ENCODE measurements at regions not wholly inside any gene's neighbourhood (a gene's known extent, or its start where the extent isn't known, plus 50 kb on each side); places are given as distances from the start of the nearest gene placed in this dataset.
"Not testable (repeated sequence)": the region's sequence is repeated elsewhere in the genome, so short reads cannot be mapped to it uniquely, and the experiment has no call there.

- H3K4me3 Mint-ChIP-seq (ENCODE audit: unreplicated experiment), result no peak overlapping the region
- no peak for TF ChIP-seq CTCF (IDR thresholded peaks at IDR 0.05; ENCODE audit: partially characterized antibody, unreplicated experiment)
- no peaks in the 10 kb centered on the region for H3K9me3 Mint-ChIP-seq (ENCODE audit: unreplicated experiment)
- DNase-seq, result no peak
- H3K27ac Mint-ChIP-seq (ENCODE audit: unreplicated experiment), result no peak overlapping the region
- H3K36me3 Mint-ChIP-seq (ENCODE audit: unreplicated experiment), result no peaks in the 10 kb centered on the region
- H3K27me3 Mint-ChIP-seq (ENCODE audit: unreplicated experiment), result no peaks in the 10 kb centered on the region
- H3K4me1 Mint-ChIP-seq (ENCODE audit: low read depth, unreplicated experiment), result peaks cover 2% of the 10 kb centered on the region
Measured at GRCh38 chr13:44668688-44669087, 92.6 kb upstream of the TSC22D1 start.

- no peak overlapping the region for H3K27ac Mint-ChIP-seq (ENCODE audit: unreplicated experiment)
- TF ChIP-seq CTCF (IDR thresholded peaks at IDR 0.05; ENCODE audit: partially characterized antibody, unreplicated experiment), result no peak
- H3K4me3 Mint-ChIP-seq (ENCODE audit: unreplicated experiment), result no peak overlapping the region
- no peaks in the 10 kb centered on the region for H3K36me3 Mint-ChIP-seq (ENCODE audit: unreplicated experiment)
- H3K27me3 Mint-ChIP-seq (ENCODE audit: unreplicated experiment), result no peaks in the 10 kb centered on the region
- no peak for DNase-seq
- H3K4me1 Mint-ChIP-seq (ENCODE audit: low read depth, unreplicated experiment), result peaks cover 2% of the 10 kb centered on the region
- H3K9me3 Mint-ChIP-seq (ENCODE audit: unreplicated experiment), result no peaks in the 10 kb centered on the region
Measured at GRCh38 chr13:44667943-44668342, 91.8 kb upstream of the TSC22D1 start.

- H3K4me3 Mint-ChIP-seq (ENCODE audit: unreplicated experiment), result not testable (repeated sequence)
Measured at GRCh38 chr13:44666538-44666937, 90.4 kb upstream of the TSC22D1 start.

GRCh38 chr13:44664308-44664707 is 88.2 kb upstream of the TSC22D1 start:
- no peaks in the 10 kb centered on the region for H3K36me3 Mint-ChIP-seq (ENCODE audit: unreplicated experiment)
- peaks cover 2% of the 10 kb centered on the region for H3K4me1 Mint-ChIP-seq (ENCODE audit: low read depth, unreplicated experiment)
- no peak for TF ChIP-seq CTCF (IDR thresholded peaks at IDR 0.05; ENCODE audit: partially characterized antibody, unreplicated experiment)
- H3K4me3 Mint-ChIP-seq (ENCODE audit: unreplicated experiment), result no peak overlapping the region
- peak overlapping the region; percentile 15 for H3K27ac Mint-ChIP-seq (ENCODE audit: unreplicated experiment)
- DNase-seq, result no peak
- H3K27me3 Mint-ChIP-seq (ENCODE audit: unreplicated experiment), result peaks cover 2% of the 10 kb centered on the region
- no peaks in the 10 kb centered on the region for H3K9me3 Mint-ChIP-seq (ENCODE audit: unreplicated experiment)

More at GRCh38 chr13:44666538-44666937, 90.4 kb upstream of the TSC22D1 start:
- H3K27me3 Mint-ChIP-seq (ENCODE audit: unreplicated experiment); DNase-seq; H3K4me1 Mint-ChIP-seq (ENCODE audit: low read depth, unreplicated experiment); H3K36me3 Mint-ChIP-seq (ENCODE audit: unreplicated experiment); H3K27ac Mint-ChIP-seq (ENCODE audit: unreplicated experiment); H3K9me3 Mint-ChIP-seq (ENCODE audit: unreplicated experiment): not testable (repeated sequence)

GRCh38 chr13:44662515-44662914 is 86.4 kb upstream of the TSC22D1 start:
- H3K27me3 Mint-ChIP-seq (ENCODE audit: unreplicated experiment), result peaks cover 2% of the 10 kb centered on the region
- H3K36me3 Mint-ChIP-seq (ENCODE audit: unreplicated experiment), result no peaks in the 10 kb centered on the region
- DNase-seq, result no peak
- H3K27ac Mint-ChIP-seq (ENCODE audit: unreplicated experiment), result no peak overlapping the region
- peaks cover 2% of the 10 kb centered on the region for H3K4me1 Mint-ChIP-seq (ENCODE audit: low read depth, unreplicated experiment)
- H3K9me3 Mint-ChIP-seq (ENCODE audit: unreplicated experiment), result no peaks in the 10 kb centered on the region
- no peak overlapping the region for H3K4me3 Mint-ChIP-seq (ENCODE audit: unreplicated experiment)
- no peak for TF ChIP-seq CTCF (IDR thresholded peaks at IDR 0.05; ENCODE audit: partially characterized antibody, unreplicated experiment)

- H3K36me3 Mint-ChIP-seq (ENCODE audit: unreplicated experiment), result no peaks in the 10 kb centered on the region
- DNase-seq, result no peak
- peaks cover 2% of the 10 kb centered on the region for H3K27me3 Mint-ChIP-seq (ENCODE audit: unreplicated experiment)
- no peak overlapping the region for H3K4me3 Mint-ChIP-seq (ENCODE audit: unreplicated experiment)
- H3K27ac Mint-ChIP-seq (ENCODE audit: unreplicated experiment), result no peak overlapping the region
- TF ChIP-seq CTCF (IDR thresholded peaks at IDR 0.05; ENCODE audit: partially characterized antibody, unreplicated experiment), result no peak
- H3K4me1 Mint-ChIP-seq (ENCODE audit: low read depth, unreplicated experiment), result peaks cover 2% of the 10 kb centered on the region
- H3K9me3 Mint-ChIP-seq (ENCODE audit: unreplicated experiment), result no peaks in the 10 kb centered on the region
Measured at GRCh38 chr13:44661936-44662335, 85.8 kb upstream of the TSC22D1 start.
